H9 (cell line): ENCODE measurements at regions not wholly inside any gene's neighbourhood (a gene's known extent, or its start where the extent isn't known, plus 50 kb on each side); places are given as distances from the start of the nearest gene placed in this dataset.

Experiments used
- DNase-seq: peaks from one replicate; pipeline ENCODE4 v3.0.0-alpha.2; 2017
- H2AFZ ChIP-seq: one replicate; pipeline ENCODE4 v1.6.1; 2013; ENCODE audit warnings: mild to moderate bottlenecking, low read length, control low read depth, moderate library complexity
- H2AK5ac ChIP-seq: 2 replicates; pipeline ENCODE4 v1.6.1; 2013; ENCODE audit warnings: low read length, control low read depth, mixed read lengths; ENCODE audit not compliant: insufficient read length
- H2BK120ac ChIP-seq: one replicate; pipeline ENCODE4 v1.6.1; 2013; ENCODE audit warnings: low read depth, mild to moderate bottlenecking, low read length, control low read depth, inconsistent platforms; ENCODE audit not compliant: poor library complexity, severe bottlenecking
- H2BK12ac ChIP-seq: 2 replicates; pipeline ENCODE4 v1.6.1; 2013; ENCODE audit warnings: low read length, control low read depth, mixed read lengths, low read depth; ENCODE audit not compliant: insufficient read length
- H2BK15ac ChIP-seq: 2 replicates; pipeline ENCODE4 v1.6.1; 2013; ENCODE audit warnings: low read depth, low read length, control low read depth
- H2BK20ac ChIP-seq: one replicate; pipeline ENCODE4 v1.6.1; 2013; ENCODE audit warnings: low read depth, mild to moderate bottlenecking, low read length, control low read depth, inconsistent platforms; ENCODE audit not compliant: poor library complexity, severe bottlenecking
- H2BK5ac ChIP-seq: 2 replicates; pipeline ENCODE4 v1.6.1; 2013; ENCODE audit warnings: low read length, control low read depth, mixed read lengths; ENCODE audit not compliant: insufficient read length
- H3K14ac ChIP-seq: 2 replicates; pipeline ENCODE4 v1.6.1; 2013; ENCODE audit warnings: low read length, control low read depth; ENCODE audit not compliant: insufficient read depth
- H3K18ac ChIP-seq: 2 replicates; pipeline ENCODE4 v1.6.1; 2013; ENCODE audit warnings: low read depth, mild to moderate bottlenecking, mixed read lengths, low read length, control low read depth; ENCODE audit not compliant: insufficient read length
- H3K23ac ChIP-seq: 2 replicates; pipeline ENCODE4 v1.6.1; 2013; ENCODE audit warnings: low read length, control low read depth, mixed read lengths, low read depth; ENCODE audit not compliant: insufficient read length
- H3K23me2 ChIP-seq: 2 replicates; pipeline ENCODE4 v1.6.1; 2013; ENCODE audit warnings: low read depth, mild to moderate bottlenecking, mixed read lengths, low read length, control low read depth; ENCODE audit not compliant: insufficient read length, poor library complexity, severe bottlenecking
- H3K27ac ChIP-seq: 2 replicates; pipeline ENCODE4 v1.5.1; 2013; ENCODE audit warnings: low read length, control low read depth, mixed read lengths, low read depth; ENCODE audit not compliant: insufficient read length
- H3K27me3 ChIP-seq: 2 replicates; pipeline ENCODE4 v1.6.1; 2013; ENCODE audit warnings: low read length, control low read depth, inconsistent platforms; ENCODE audit not compliant: insufficient read depth
- H3K4ac ChIP-seq: 2 replicates; pipeline ENCODE4 v1.6.1; 2013; ENCODE audit warnings: low read depth, mild to moderate bottlenecking, control low read depth, inconsistent platforms, low read length, moderate library complexity
- H3K4me1 ChIP-seq: 2 replicates; pipeline ENCODE4 v1.6.1; 2013; ENCODE audit warnings: low read length, control low read depth, inconsistent platforms; ENCODE audit not compliant: insufficient read depth
- H3K4me2 ChIP-seq: 2 replicates; pipeline ENCODE4 v1.6.1; 2013; ENCODE audit warnings: low read length, control low read depth, mixed read lengths; ENCODE audit not compliant: insufficient read length, insufficient read depth
- H3K56ac ChIP-seq: 2 replicates; pipeline ENCODE4 v1.6.1; 2013; ENCODE audit warnings: low read depth, mild to moderate bottlenecking, mixed read lengths, low read length, control low read depth; ENCODE audit not compliant: insufficient read length
- H3K79me1 ChIP-seq: 2 replicates; pipeline ENCODE4 v1.6.1; 2013; ENCODE audit warnings: low read depth, mild to moderate bottlenecking, moderate library complexity, low read length, control low read depth, inconsistent platforms; ENCODE audit not compliant: insufficient read depth, poor library complexity, severe bottlenecking
- H3K79me2 ChIP-seq: 2 replicates; pipeline ENCODE4 v1.6.1; 2013; ENCODE audit warnings: low read length, control low read depth, inconsistent platforms; ENCODE audit not compliant: insufficient read depth
- H3K9ac ChIP-seq: 2 replicates; pipeline ENCODE4 v1.6.1; 2013; ENCODE audit warnings: low read length, control low read depth, mixed read lengths; ENCODE audit not compliant: insufficient read length; ENCODE audit errors: extremely low read depth
- H3K9me3 ChIP-seq: one replicate; pipeline ENCODE4 v1.6.1; 2013; ENCODE audit warnings: low read depth, low read length, inconsistent platforms; ENCODE audit not compliant: control insufficient read depth
- H3T11ph ChIP-seq: one replicate; pipeline ENCODE4 v1.6.1; 2013; ENCODE audit warnings: mild to moderate bottlenecking, low read length, control low read depth, inconsistent platforms
- H4K20me1 ChIP-seq: one replicate; pipeline ENCODE4 v1.6.1; 2013; ENCODE audit not compliant: control insufficient read depth, insufficient read length, insufficient read depth
- H4K5ac ChIP-seq: 2 replicates; pipeline ENCODE4 v1.6.1; 2013; ENCODE audit warnings: low read depth, mild to moderate bottlenecking, mixed read lengths, low read length, control low read depth; ENCODE audit not compliant: insufficient read length
- H4K8ac ChIP-seq: replicated peaks from 2 replicates; pipeline ENCODE4 v1.6.1; 2013; ENCODE audit warnings: low read length, control low read depth, mixed read lengths, low read depth; ENCODE audit not compliant: insufficient read length
- H4K91ac ChIP-seq: 2 replicates; pipeline ENCODE4 v1.6.1; 2013; ENCODE audit warnings: low read depth, mild to moderate bottlenecking, moderate library complexity, mixed read lengths, low read length, control low read depth; ENCODE audit not compliant: insufficient read length
- H3K27ac Mint-ChIP-seq, 3 experiments: 2 replicates in 2 of 3; 3 replicates in 1 of 3; pipeline ENCODE4 v1.8.0; 2020 to 2021; ENCODE audit warnings: mixed read lengths in 3 of 3, mild to moderate bottlenecking in 1 of 3, moderate library complexity in 1 of 3
- H3K27me3 Mint-ChIP-seq: 2 replicates; pipeline ENCODE4 v1.8.0; 2021; ENCODE audit warnings: low read depth, mild to moderate bottlenecking, moderate library complexity, mixed read lengths
- H3K36me3 Mint-ChIP-seq, 3 experiments: 2 replicates in 2 of 3; 3 replicates in 1 of 3; pipeline ENCODE4 v1.8.0; 2020 to 2021; ENCODE audit warnings: low read depth in 3 of 3, mixed read lengths in 3 of 3; ENCODE audit not compliant: insufficient read depth in 1 of 3
- H3K4me1 Mint-ChIP-seq, 2 experiments: 2 replicates each; pipeline ENCODE4 v1.8.0; 2020; ENCODE audit warnings: mixed read lengths in 2 of 2
- H3K4me3 Mint-ChIP-seq, 2 experiments: 2 replicates in 1 of 2; 3 replicates in 1 of 2; pipeline ENCODE4 v1.8.0; 2020 to 2021; ENCODE audit warnings: mild to moderate bottlenecking in 2 of 2, mixed read lengths in 2 of 2, moderate library complexity in 1 of 2
- H3K9me3 Mint-ChIP-seq, 2 experiments: 2 replicates in 1 of 2; 3 replicates in 1 of 2; pipeline ENCODE4 v1.8.0; 2020; ENCODE audit warnings: mild to moderate bottlenecking in 2 of 2, mixed read lengths in 2 of 2, moderate library complexity in 1 of 2
- CTCF ChIP-seq: fragments of 200-600 bp; sonication (generic); conservative IDR thresholded peaks from 3 replicates; pipeline ENCODE4 v1.8.0; 2021; ENCODE audit warnings: antibody characterized with exemption, mild to moderate bottlenecking
- WGBS: extraction: QIAGEN DNeasy Blood & Tissue Kit; methylation state at CpG from one replicate; pipeline ENCODE4 v1.1.7; 2013; ENCODE audit warnings: missing lambda C conversion rate, low lambda C conversion rate, mixed read lengths; ENCODE audit not compliant: insufficient read length; ENCODE audit errors: extremely low coverage; 5-methylcytosine and 5-hydroxymethylcytosine counted together

- Histone ChIP-seq H2BK12ac (no peak overlapping the region), H2AFZ (no peak overlapping the region), H4K20me1 (no peaks in the 10 kb centered on the region), H3K79me2 (no peaks in the 10 kb centered on the region), H3K79me1 (no peaks in the 10 kb centered on the region), H2BK20ac (no peak overlapping the region), H3K27ac (no peak overlapping the region), H3T11ph (no peak overlapping the region), H3K4me2 (no peak overlapping the region), H4K91ac (no peak overlapping the region), H3K9me3 (no peaks in the 10 kb centered on the region), H3K23ac (no peak overlapping the region), H3K4me1 (peaks cover 6% of the 10 kb centered on the region; the same call in 1 of the 2 replicates), H3K4ac (no peak overlapping the region), H2BK120ac (no peak overlapping the region), H4K8ac (no peak overlapping the region), H2BK5ac (no peak overlapping the region), H3K9ac (no peak overlapping the region), H3K18ac (no peak overlapping the region), H4K5ac (no peak overlapping the region), H3K14ac (no peak overlapping the region), H3K56ac (no peak overlapping the region), H2AK5ac (no peak overlapping the region), H3K23me2 (no peaks in the 10 kb centered on the region), H3K27me3 (no peaks in the 10 kb centered on the region), H2BK15ac (no peak overlapping the region)
- H3K9me3 Mint-ChIP-seq: peaks cover 0 to 3% of the 10 kb centered on the region in 2 experiments; a peak in 1 of 5 replicates
- no peak overlapping the region for H3K4me3 Mint-ChIP-seq
- peaks cover 52 to 56% of the 10 kb centered on the region in 2 experiments for H3K4me1 Mint-ChIP-seq
- H3K27me3 Mint-ChIP-seq: no peaks in the 10 kb centered on the region
- no peak for DNase-seq
- no peak for TF ChIP-seq CTCF
- peak overlapping the region in 2 of 3 experiments; percentile 78 to 86; a peak in 2 of 7 replicates for H3K27ac Mint-ChIP-seq
- WGBS: no CpG with 5 or more reads among the region's 9 CpGs
- peaks cover 0 to under 1% (median 0%) of the 10 kb centered on the region in 3 experiments; a peak in 1 of 7 replicates for H3K36me3 Mint-ChIP-seq
These were observed 170.2 kb upstream of the KLF14 start for GRCh38 chr7:130904031-130904757.
